GM12874 (cell line): ENCODE measurements at regions not wholly inside any gene's neighbourhood (a gene's known extent, or its start where the extent isn't known, plus 50 kb on each side); places are given as distances from the start of the nearest gene placed in this dataset.

Experiments used
- TF ChIP-seq, protein P1 (sequence below): IDR thresholded peaks from 2 replicates; pipeline ENCODE4 v1.5.1; 2011; ENCODE audit warnings: low read depth, mild to moderate bottlenecking, control low read depth, low read length, moderate library complexity; ENCODE audit not compliant: insufficient read depth

DNA sequence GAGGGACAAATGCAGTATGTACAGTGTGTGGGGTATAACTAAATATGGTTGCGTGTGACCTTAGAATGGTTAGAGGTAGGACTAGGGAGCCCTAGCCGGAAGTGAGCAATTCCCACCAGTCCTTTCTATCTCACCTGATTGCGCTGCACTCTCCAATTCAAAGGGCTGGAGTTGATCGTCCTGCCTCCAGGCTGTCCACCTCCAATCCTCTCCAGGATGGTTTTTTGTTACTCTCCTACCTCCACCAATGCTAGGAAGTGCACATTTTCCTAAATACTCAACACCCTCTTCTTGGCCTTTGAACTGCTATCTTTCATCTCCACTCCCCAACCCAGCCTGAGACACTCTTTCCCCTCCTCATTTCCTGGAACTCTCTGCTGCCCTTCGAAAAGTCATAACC lies 181.7 kb upstream of the ASIC2 start:
- TF ChIP-seq, protein P1, sequence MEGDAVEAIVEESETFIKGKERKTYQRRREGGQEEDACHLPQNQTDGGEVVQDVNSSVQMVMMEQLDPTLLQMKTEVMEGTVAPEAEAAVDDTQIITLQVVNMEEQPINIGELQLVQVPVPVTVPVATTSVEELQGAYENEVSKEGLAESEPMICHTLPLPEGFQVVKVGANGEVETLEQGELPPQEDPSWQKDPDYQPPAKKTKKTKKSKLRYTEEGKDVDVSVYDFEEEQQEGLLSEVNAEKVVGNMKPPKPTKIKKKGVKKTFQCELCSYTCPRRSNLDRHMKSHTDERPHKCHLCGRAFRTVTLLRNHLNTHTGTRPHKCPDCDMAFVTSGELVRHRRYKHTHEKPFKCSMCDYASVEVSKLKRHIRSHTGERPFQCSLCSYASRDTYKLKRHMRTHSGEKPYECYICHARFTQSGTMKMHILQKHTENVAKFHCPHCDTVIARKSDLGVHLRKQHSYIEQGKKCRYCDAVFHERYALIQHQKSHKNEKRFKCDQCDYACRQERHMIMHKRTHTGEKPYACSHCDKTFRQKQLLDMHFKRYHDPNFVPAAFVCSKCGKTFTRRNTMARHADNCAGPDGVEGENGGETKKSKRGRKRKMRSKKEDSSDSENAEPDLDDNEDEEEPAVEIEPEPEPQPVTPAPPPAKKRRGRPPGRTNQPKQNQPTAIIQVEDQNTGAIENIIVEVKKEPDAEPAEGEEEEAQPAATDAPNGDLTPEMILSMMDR = no peak

DNA sequence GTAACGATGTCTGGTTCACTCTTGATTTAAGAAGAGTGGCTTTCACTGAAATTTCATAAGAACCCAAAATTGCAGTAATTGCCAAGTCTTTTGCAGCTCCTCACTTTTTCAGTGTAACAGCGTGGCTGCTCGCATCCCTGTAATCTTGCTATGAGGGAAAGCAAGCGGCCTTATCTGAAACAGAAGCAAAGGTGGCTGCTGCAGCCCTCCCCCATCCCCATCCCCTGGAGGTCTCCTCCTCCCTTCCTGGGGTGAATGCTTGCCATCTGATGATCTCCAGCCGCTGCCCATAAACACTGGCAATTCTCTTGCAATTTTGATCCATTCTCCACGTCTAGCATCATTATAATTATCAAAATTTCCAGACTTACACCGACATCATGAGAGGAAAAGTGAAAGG lies 182.5 kb upstream of the ASIC2 start:
- TF ChIP-seq, protein P1 = no peak

DNA sequence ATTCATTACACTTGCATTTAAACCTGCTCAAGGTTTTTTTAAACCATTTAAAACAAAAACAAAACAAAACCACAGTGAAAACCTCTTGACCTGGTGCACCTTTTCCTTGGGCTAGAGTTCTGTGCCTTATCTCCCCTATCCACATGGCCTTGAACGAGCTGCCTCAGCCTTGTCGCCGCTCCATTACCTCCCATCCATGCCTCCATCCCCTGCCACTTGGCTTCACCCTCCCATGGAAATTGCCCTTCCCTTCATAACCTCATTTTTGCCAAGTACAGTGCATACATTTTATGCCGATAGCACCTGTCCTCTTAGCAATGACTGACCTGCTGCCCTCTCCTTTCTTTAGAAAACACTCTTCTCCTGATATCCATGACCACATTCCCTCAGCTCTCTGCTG lies 188.6 kb upstream of the ASIC2 start:
- TF ChIP-seq, protein P1 = no peak

DNA sequence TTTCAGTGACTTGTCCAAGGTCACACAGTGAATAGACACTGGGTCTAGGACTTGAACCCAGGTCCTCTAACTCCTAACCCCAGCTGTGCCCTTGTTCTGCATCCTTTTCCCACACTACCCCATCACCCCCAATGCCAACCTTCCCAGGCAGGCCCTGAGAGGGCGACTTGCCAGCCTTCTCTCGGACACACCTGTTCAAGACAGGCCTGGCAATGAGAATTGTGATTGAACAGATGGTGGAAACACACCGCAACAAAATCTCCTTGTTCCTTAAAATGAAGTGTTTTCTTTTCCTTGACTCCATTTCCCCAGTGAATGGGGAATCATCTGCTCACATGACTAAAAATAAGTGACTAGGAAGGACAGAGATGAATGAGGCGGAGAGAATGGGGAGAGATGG lies 189.5 kb upstream of the ASIC2 start:
- TF ChIP-seq, protein P1 = no peak

DNA sequence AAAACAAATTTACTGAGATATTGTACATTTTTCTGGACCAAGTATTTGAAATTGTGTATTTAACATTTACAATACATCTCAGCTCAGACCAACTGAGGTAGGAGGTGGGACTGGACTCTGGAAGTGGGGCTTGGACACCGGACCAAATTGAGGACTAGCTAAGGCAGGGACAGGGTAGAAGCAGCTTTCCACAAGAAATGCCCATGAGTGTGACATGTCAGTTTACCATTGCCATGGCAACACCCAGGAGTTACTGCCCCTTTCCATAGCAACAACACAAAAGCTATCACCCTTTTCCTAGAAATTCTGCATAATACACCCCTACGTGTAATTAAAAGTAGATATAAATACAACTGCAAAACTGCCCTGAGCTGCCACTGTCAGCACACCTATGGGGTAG lies 191.5 kb upstream of the ASIC2 start:
- TF ChIP-seq, protein P1 = no peak

DNA sequence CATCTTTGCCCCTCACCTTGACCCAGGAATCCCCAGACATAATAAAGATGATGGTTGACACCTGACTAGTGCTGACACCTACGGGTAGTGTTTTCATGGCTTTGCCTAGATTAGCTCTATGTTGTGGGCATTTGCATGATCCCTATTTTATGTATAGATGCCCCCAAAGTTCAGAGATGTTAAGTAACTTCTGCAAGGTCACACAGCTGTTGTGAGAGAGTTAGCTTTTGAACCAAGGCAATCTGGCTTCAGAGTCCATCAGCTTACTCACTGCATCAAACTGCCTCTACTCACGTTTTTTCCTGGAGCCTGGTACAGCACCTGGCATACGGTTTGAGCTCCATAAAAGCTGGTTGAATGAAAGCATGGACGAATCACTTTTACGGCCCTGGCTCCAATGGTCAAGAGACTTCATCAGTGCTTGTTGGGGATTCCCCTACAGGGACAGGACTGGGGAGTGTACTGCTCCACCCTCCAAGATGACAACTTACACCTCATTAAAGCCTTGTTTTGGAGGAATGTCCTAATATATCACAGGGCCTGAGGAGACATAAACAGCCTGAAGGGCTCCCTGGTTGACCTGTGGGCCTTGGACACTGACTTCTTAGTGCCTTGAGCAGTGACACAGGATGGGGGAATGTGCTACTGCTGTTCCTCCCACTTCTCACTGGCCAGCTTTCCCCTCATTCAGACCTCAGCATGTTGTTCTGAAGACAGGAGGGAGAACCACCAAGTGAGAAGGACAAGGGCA lies 193.2 kb upstream of the ASIC2 start:
- TF ChIP-seq, protein P1 = no peak

DNA sequence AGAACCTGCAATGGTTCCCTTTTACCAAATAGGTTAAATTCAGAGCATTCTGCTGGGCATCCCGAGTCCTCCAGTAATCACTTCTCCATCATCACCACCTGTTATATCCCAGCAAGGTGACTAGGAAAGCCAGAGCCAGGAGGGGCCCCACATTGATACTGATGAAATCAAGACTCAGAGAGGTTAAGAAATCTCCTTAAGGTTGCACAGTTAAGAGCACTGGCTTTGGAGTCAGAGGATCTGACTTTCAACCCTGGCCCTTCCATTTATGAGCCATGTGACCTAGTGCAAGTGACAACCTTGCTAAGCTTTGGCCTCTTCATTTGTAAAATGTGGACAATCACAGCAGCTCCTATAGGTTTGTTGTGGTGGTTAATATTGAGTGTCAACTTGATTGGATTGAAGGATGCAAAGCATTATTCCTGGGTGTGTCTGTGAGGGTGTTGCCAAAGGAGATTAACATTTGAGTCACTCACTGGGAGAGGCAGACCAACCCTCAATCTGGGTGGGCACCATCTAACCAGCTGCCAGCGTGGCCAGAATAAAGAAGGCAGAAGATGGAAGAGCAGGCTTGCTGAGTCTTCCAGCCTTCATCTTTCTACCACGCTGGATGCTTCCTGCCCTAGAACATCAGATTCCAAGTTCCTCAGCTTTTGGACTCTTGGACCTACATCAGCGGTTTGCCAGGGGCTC lies 194.2 kb upstream of the ASIC2 start:
- TF ChIP-seq, protein P1 = no peak
